ENCODE measurements at regions not wholly inside any gene's neighbourhood (a gene's known extent, or its start where the extent isn't known, plus 50 kb on each side); places are given as distances from the start of the nearest gene placed in this dataset.

DNA sequence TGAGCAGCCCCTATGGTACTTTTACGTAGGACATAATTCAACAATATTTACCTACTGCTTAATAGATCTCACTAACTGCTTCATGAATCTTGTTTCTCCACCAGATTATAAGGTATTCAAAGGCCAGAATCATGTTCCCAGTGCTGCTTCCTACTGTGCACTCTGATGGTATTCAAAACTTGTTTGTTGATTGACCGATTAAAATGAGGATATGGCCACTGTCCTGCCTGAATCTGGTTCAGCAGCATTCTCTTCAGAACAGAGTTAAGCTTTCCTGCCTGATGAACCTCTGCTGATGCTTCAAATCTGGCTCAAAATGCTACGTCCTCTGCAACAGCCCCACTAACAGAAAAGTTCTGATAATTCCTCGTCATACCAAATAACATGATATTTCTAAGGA is 150.7 kb upstream of the ZNF462 start:
- Histone ChIP-seq H3K27ac (ENCODE audit: poor library complexity, severe bottlenecking) (no peak overlapping the region), H3K4me3 (ENCODE audit: severe bottlenecking) (no peak overlapping the region), H3K27me3 (ENCODE audit: insufficient read depth, poor library complexity, severe bottlenecking) (no peaks in the 10 kb centered on the region), H3K4me1 (ENCODE audit: insufficient read depth, poor library complexity, severe bottlenecking) (peaks cover 2% of the 10 kb centered on the region), H3K36me3 (ENCODE audit: low read depth) (no peaks in the 10 kb centered on the region), H3K9me3 (ENCODE audit: severe bottlenecking) (no peaks in the 10 kb centered on the region)
- ATAC-seq (ENCODE audit: low read depth) (no peak), DNase-seq (ENCODE audit: low spot score) (no peak)
- TF ChIP-seq, protein P1, sequence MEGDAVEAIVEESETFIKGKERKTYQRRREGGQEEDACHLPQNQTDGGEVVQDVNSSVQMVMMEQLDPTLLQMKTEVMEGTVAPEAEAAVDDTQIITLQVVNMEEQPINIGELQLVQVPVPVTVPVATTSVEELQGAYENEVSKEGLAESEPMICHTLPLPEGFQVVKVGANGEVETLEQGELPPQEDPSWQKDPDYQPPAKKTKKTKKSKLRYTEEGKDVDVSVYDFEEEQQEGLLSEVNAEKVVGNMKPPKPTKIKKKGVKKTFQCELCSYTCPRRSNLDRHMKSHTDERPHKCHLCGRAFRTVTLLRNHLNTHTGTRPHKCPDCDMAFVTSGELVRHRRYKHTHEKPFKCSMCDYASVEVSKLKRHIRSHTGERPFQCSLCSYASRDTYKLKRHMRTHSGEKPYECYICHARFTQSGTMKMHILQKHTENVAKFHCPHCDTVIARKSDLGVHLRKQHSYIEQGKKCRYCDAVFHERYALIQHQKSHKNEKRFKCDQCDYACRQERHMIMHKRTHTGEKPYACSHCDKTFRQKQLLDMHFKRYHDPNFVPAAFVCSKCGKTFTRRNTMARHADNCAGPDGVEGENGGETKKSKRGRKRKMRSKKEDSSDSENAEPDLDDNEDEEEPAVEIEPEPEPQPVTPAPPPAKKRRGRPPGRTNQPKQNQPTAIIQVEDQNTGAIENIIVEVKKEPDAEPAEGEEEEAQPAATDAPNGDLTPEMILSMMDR (IDR thresholded peaks at IDR 0.05; ENCODE audit: poor library complexity, severe bottlenecking): no peak

DNA sequence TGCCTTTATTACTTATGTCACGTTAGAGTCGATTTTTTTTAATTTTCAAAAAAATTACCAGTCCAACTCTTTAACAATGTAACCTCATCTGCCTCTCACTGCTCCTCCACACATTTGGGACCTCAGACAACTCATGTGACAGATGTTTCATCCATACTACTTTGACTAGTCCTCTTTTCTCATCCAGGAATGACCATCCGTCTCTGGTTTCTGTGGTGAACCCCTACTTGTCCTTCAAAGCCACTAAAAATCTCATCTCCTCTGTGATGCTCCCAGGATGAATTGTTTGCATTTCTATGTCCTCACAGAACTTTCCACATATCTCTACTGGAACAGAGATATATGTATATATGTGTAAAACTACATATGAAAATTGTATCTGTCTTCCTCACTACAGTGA is 149.8 kb upstream of the ZNF462 start:
- H3K36me3 ChIP-seq (ENCODE audit: low read depth): no peaks in the 10 kb centered on the region
- ATAC-seq (ENCODE audit: low read depth) (no peak), DNase-seq (ENCODE audit: low spot score) (no peak)
- no peaks in the 10 kb centered on the region for H3K9me3 ChIP-seq (ENCODE audit: severe bottlenecking)
- H3K4me3 ChIP-seq (ENCODE audit: severe bottlenecking): no peak overlapping the region
- TF ChIP-seq, protein P1 (IDR thresholded peaks at IDR 0.05; ENCODE audit: poor library complexity, severe bottlenecking): no peak
- no peak overlapping the region for H3K27ac ChIP-seq (ENCODE audit: poor library complexity, severe bottlenecking)
- H3K27me3 ChIP-seq (ENCODE audit: insufficient read depth, poor library complexity, severe bottlenecking): no peaks in the 10 kb centered on the region
- peaks cover 11% of the 10 kb centered on the region for H3K4me1 ChIP-seq (ENCODE audit: insufficient read depth, poor library complexity, severe bottlenecking)

DNA sequence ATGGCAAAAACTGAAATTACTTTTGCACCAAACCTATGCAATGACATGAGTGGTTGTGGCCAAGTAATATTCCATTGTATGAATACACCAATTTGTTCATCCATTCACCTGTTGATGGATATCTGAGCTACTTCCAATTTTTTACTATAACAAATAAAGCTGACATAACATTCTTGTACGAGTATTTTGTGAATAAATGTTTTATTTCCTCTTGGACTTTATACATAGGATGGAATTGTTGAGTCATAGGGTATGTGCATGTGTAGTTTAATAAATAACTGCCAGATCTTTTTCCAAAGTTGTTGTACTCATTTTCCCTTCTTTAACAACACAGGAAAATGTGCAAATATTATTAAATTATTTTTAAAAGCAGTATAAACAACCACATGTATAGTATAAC is 146.1 kb upstream of the ZNF462 start:
- no peak for ATAC-seq (ENCODE audit: low read depth)
- no peak overlapping the region for H3K27ac ChIP-seq (ENCODE audit: poor library complexity, severe bottlenecking)
- no peak for DNase-seq (ENCODE audit: low spot score)
- peaks cover 22% of the 10 kb centered on the region for H3K4me1 ChIP-seq (ENCODE audit: insufficient read depth, poor library complexity, severe bottlenecking)
- H3K36me3 ChIP-seq (ENCODE audit: low read depth): no peaks in the 10 kb centered on the region
- TF ChIP-seq, protein P1 (IDR thresholded peaks at IDR 0.05; ENCODE audit: poor library complexity, severe bottlenecking): no peak
- H3K27me3 ChIP-seq (ENCODE audit: insufficient read depth, poor library complexity, severe bottlenecking): no peaks in the 10 kb centered on the region
- no peaks in the 10 kb centered on the region for H3K9me3 ChIP-seq (ENCODE audit: severe bottlenecking)
- H3K4me3 ChIP-seq (ENCODE audit: severe bottlenecking): no peak overlapping the region

DNA sequence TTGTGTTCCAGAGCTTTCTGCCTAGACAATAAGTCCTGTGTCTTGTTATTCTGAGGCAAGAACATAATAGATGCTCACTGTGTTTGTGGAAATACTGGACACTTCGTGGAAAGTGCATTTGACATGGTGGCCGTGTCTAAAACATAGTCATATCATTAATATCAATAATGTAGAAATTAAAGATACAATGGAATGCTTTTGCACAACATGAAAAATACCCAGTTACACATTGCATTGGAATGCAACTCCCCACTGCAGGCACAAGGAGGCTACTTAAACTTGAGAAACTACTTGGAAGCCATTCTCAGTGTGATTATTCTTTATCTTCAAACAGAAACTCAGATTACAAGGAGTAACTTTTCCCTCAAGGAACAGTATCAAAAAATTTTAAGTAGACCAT is 145.3 kb upstream of the ZNF462 start:
- TF ChIP-seq, protein P1 (IDR thresholded peaks at IDR 0.05; ENCODE audit: poor library complexity, severe bottlenecking): peak; percentile 28
- H3K27ac ChIP-seq (ENCODE audit: poor library complexity, severe bottlenecking): peak overlapping the region; percentile 27
- no peaks in the 10 kb centered on the region for H3K36me3 ChIP-seq (ENCODE audit: low read depth)
- H3K4me3 ChIP-seq (ENCODE audit: severe bottlenecking): no peak overlapping the region
- DNase-seq (ENCODE audit: low spot score) (no peak), ATAC-seq (ENCODE audit: low read depth) (peak; percentile 91)
- no peaks in the 10 kb centered on the region for H3K9me3 ChIP-seq (ENCODE audit: severe bottlenecking)
- H3K4me1 ChIP-seq (ENCODE audit: insufficient read depth, poor library complexity, severe bottlenecking): peaks cover 22% of the 10 kb centered on the region
- H3K27me3 ChIP-seq (ENCODE audit: insufficient read depth, poor library complexity, severe bottlenecking): no peaks in the 10 kb centered on the region

DNA sequence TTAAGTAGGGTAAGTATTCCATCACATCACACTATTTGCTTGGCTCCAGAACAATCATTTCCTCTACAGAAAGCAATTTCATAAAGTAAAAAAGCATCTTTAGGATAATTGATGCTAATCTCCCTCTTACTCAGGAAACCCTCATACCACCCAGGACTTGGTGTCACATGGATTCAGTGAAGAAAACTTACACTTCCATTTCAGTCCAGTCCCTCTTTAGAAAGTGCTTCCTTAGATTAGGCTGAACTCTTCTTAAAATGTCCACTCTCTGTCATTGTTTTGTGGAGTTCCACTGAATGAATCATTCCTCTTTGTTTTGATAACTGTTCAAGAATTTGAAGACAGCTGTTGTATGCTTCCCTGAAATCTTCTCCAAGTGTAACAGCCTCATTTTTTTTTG is 144.0 kb upstream of the ZNF462 start:
- no peak overlapping the region for H3K27ac ChIP-seq (ENCODE audit: poor library complexity, severe bottlenecking)
- H3K4me3 ChIP-seq (ENCODE audit: severe bottlenecking): no peak overlapping the region
- H3K4me1 ChIP-seq (ENCODE audit: insufficient read depth, poor library complexity, severe bottlenecking): peaks cover 22% of the 10 kb centered on the region
- no peak for DNase-seq (ENCODE audit: low spot score)
- H3K27me3 ChIP-seq (ENCODE audit: insufficient read depth, poor library complexity, severe bottlenecking): no peaks in the 10 kb centered on the region
- ATAC-seq (ENCODE audit: low read depth): peak; percentile 76; the same call in 2 of the 3 replicates
- H3K36me3 ChIP-seq (ENCODE audit: low read depth): no peaks in the 10 kb centered on the region
- TF ChIP-seq, protein P1 (IDR thresholded peaks at IDR 0.05; ENCODE audit: poor library complexity, severe bottlenecking): no peak
- no peaks in the 10 kb centered on the region for H3K9me3 ChIP-seq (ENCODE audit: severe bottlenecking)

Data from RWPE2 (cell line).